ENCODE measurements at regions not wholly inside any gene's neighbourhood (a gene's known extent, or its start where the extent isn't known, plus 50 kb on each side); places are given as distances from the start of the nearest gene placed in this dataset.
A peak's percentile ranks its signal among the peaks of the same experiment; 100 is the strongest.

DNA sequence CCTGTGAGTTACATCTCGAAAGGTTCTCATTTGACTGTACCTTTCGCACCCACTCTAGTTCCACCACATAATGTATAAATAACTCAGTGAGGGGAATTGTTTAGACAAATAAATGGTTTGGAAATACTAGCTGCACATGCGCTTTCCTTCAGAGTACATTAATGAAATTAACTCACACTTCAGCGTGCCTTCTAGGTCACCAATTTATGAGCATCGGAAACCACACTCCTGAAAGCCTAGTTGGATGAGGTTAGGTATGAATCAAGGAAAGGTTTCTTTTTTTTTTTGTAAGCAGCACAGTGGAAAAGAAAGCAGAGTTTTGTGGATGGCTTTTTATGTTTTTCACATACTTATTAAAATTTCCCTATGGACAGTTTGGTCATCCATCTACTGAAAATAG, 247.8 kb upstream of the TCF21 start:
- Histone ChIP-seq H3K4me3 (no peak overlapping the region), H3K27me3 (replicated peaks in 1 of 7) (peaks cover 0 to 4% (median 0%) of the 10 kb centered on the region in 7 donors), H3K4me1 (no peaks in the 10 kb centered on the region), H3K9me3 (peaks cover 0 to 11% (median 5%) of the 10 kb centered on the region in 8 donors), H3K36me3 (no peaks in the 10 kb centered on the region), H3K27ac (no peak overlapping the region)
- DNase-seq, result no peak
- intact Hi-C loops (cut with DNase I; ENCODE audit: low total_unique reads), result no loop called here
- TF ChIP-seq POLR2A (IDR thresholded peaks at IDR 0.05) (no peak), POLR2AphosphoS5 (IDR thresholded peaks at IDR 0.05) (no peak)
- TF ChIP-seq, protein P1, sequence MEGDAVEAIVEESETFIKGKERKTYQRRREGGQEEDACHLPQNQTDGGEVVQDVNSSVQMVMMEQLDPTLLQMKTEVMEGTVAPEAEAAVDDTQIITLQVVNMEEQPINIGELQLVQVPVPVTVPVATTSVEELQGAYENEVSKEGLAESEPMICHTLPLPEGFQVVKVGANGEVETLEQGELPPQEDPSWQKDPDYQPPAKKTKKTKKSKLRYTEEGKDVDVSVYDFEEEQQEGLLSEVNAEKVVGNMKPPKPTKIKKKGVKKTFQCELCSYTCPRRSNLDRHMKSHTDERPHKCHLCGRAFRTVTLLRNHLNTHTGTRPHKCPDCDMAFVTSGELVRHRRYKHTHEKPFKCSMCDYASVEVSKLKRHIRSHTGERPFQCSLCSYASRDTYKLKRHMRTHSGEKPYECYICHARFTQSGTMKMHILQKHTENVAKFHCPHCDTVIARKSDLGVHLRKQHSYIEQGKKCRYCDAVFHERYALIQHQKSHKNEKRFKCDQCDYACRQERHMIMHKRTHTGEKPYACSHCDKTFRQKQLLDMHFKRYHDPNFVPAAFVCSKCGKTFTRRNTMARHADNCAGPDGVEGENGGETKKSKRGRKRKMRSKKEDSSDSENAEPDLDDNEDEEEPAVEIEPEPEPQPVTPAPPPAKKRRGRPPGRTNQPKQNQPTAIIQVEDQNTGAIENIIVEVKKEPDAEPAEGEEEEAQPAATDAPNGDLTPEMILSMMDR (IDR thresholded peaks at IDR 0.05 in 8 of 11, conservative IDR thresholded peaks at IDR 0.05 in 3 of 11), result no peak
- WGBS, 5 donors, result 89 to 94% (median 91%) methylated on average over 5 of the region's 5 CpGs

DNA sequence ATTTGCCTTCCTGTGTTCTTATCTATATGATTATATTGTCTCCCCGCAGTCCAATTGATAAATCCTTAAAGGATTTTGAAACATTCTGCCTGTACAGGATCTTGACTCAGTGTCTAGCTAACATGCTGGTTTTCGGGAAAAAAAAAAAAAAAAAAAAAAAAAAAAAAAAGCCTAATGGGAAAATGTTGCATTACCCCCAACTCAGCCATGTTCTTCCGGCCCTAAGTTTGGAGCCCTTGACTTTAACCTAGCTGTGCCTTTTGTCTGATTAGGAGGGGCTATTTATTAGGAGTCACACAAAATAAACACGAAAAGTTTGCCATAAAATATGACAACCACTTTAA, 244.4 kb upstream of the TCF21 start:
- no peaks in the 10 kb centered on the region for H3K36me3 ChIP-seq

DNA sequence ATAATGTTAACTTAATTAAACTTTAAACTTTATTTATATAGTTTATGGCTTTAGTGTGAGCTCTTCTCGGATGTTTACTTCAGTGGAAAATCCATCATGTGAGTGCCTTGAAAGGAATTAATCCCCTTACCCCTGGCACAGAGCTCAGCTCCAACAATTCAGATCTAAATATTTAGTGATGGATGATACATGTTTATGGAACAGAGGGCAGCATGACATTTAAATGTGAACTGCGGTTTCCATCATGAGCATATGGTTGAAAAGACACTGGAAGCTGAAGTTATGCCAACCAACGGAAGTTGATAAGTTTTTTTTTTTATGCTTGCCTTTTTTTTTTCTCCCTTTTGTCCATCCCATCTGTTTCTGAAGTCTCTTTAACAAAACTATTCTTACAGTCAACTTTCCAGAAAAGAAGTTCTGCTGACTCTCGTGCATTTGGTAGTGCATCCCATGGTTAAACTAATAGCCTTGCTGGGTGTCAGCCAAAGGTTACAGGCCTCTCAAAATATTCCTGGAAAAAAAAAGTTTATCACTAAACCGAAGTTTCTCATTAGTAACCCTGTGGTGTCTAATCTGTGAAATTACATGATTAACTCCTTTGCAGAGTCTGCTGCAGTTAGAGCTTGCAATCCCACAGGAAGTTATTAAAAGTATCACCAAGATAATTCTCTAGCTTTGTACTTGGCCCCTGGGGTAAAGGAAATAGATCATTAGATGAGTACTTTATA, 243.9 kb upstream of the TCF21 start:
- no peaks in the 10 kb centered on the region for H3K9me3 ChIP-seq
- peaks cover 0 to 4% (median 0%) of the 10 kb centered on the region in 7 donors for H3K27me3 ChIP-seq (replicated peaks in 1 of 7)
- peak overlapping the region in 5 of 8 donors; percentile 8 to 41 (median 27) for H3K27ac ChIP-seq
- no peak for DNase-seq
- TF ChIP-seq POLR2A (IDR thresholded peaks at IDR 0.05) (no peak), POLR2AphosphoS5 (IDR thresholded peaks at IDR 0.05) (peak in 1 of 3 donors; percentile 10)
- TF ChIP-seq, protein P1 (IDR thresholded peaks at IDR 0.05 in 8 of 11, conservative IDR thresholded peaks at IDR 0.05 in 3 of 11), result no peak
- no peaks in the 10 kb centered on the region for H3K36me3 ChIP-seq
- intact Hi-C loops (cut with DNase I; ENCODE audit: low total_unique reads), result no loop called here
- H3K4me3 ChIP-seq, result no peak overlapping the region
- WGBS, 5 donors, result 47 to 63% (median 55%) methylated on average over 5 of the region's 5 CpGs
- H3K4me1 ChIP-seq, result no peaks in the 10 kb centered on the region

More for the DNA sequence above, 244.4 kb upstream of the TCF21 start:
- H3K9me3 ChIP-seq, result no peaks in the 10 kb centered on the region
- DNase-seq, result no peak
- TF ChIP-seq, protein P1 (IDR thresholded peaks at IDR 0.05 in 8 of 11, conservative IDR thresholded peaks at IDR 0.05 in 3 of 11), result no peak
- TF ChIP-seq POLR2A (IDR thresholded peaks at IDR 0.05), result no peak
- TF ChIP-seq POLR2AphosphoS5 (IDR thresholded peaks at IDR 0.05), result no peak
- H3K27me3 ChIP-seq (replicated peaks in 1 of 7), result peaks cover 0 to 4% (median 0%) of the 10 kb centered on the region in 7 donors
- H3K4me1 ChIP-seq, result no peaks in the 10 kb centered on the region
- WGBS, 5 donors, result 59 to 76% (median 72%) methylated on average over 4 of the region's 4 CpGs
- H3K4me3 ChIP-seq, result no peak overlapping the region
- intact Hi-C loops (cut with DNase I; ENCODE audit: low total_unique reads), result no loop called here
- H3K27ac ChIP-seq, result peak overlapping the region in 5 of 8 donors; percentile 8 to 41 (median 27)

DNA sequence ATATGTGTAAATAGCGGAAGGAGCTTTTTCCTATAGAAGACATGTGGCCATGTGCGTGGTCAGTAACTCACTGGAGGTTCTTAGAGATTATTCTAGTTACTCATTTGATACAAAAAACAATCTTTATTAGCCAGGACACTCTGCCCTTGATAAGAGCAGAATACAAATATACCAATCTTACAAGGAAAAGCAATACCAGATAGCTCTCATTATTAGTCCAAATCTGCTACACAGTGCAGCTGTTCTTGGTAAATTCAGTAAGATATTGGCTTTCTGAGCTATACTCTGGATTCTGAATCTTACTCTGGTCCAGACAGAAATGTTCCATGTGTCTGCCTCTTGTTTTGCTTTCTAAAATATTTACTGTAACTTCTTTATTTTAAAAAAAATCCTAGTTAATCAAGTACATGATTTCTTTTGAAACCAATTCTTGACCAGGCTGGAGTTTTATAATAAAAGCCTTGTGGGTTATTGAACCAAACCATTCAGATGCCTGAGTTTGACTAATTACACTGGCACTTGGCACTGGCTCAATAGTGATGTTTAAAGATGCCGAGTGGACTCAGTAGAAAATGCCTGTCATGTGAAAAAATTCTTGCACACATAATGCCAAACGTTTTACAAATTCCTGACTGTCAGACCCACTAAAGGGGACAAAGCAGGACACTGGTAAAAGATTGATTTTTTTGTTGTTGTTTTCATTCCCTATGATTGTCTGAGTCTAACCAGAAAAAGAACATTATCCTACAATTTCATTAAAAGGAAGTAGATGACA, 242.8 kb upstream of the TCF21 start:
- H3K4me3 ChIP-seq, result no peak overlapping the region
- no peaks in the 10 kb centered on the region for H3K36me3 ChIP-seq
- peaks cover 0 to 4% (median 0%) of the 10 kb centered on the region in 7 donors for H3K27me3 ChIP-seq (replicated peaks in 1 of 7)
- intact Hi-C loops (cut with DNase I; ENCODE audit: low total_unique reads), result no loop called here
- TF ChIP-seq, protein P1 (IDR thresholded peaks at IDR 0.05 in 8 of 11, conservative IDR thresholded peaks at IDR 0.05 in 3 of 11), result no peak
- TF ChIP-seq POLR2A (IDR thresholded peaks at IDR 0.05) (no peak), POLR2AphosphoS5 (IDR thresholded peaks at IDR 0.05) (no peak)
- H3K9me3 ChIP-seq, result no peaks in the 10 kb centered on the region
- H3K27ac ChIP-seq, result peak overlapping the region in 2 of 8 donors; percentile 17 to 21
- no peak for DNase-seq
- 59 to 70% (median 63%) methylated on average over 4 of the region's 4 CpGs for WGBS, 5 donors
- H3K4me1 ChIP-seq, result no peaks in the 10 kb centered on the region

All from spleen (tissue), 11 donors.